SK-N-SH treated with all-trans-retinoic acid at 6 μM for 48 hours (cell line): ENCODE measurements at regions not wholly inside any gene's neighbourhood (a gene's known extent, or its start where the extent isn't known, plus 50 kb on each side); places are given as distances from the start of the nearest gene placed in this dataset.

Source experiments
- ATAC-seq: fragments of 200-7000 bp; cut with Tn5 transposase; 3 replicates; pipeline ENCODE4 v1.9.1; 2020; ENCODE audit warnings: mild to moderate bottlenecking, moderate library complexity
- ARNTL ChIP-seq: fragments of 450-650 bp; formaldehyde crosslinking; IDR thresholded peaks from 2 replicates; pipeline ENCODE4 v1.5.0; 2020; ENCODE audit warnings: low read depth, mild to moderate bottlenecking, moderate library complexity, borderline replicate concordance
- BACH2 ChIP-seq: fragments of 250-450 bp; sonication (Bioruptor Pico); IDR thresholded peaks from 2 replicates; pipeline ENCODE4 v1.9.0; 2021; ENCODE audit warnings: mild to moderate bottlenecking, borderline replicate concordance
- CSDC2 ChIP-seq: fragments of 250-450 bp; sonication (Bioruptor Pico); IDR thresholded peaks from 2 replicates; pipeline ENCODE4 v1.5.0; 2020; ENCODE audit warnings: mild to moderate bottlenecking, moderate library complexity
- ESRRG ChIP-seq: fragments of 250-450 bp; sonication (Bioruptor Pico); IDR thresholded peaks from 2 replicates; pipeline ENCODE4 v1.6.1; 2021; ENCODE audit warnings: mild to moderate bottlenecking
- GLIS3 ChIP-seq: fragments of 250-450 bp; sonication (Bioruptor Pico); IDR thresholded peaks from 2 replicates; pipeline ENCODE4 v1.5.0; 2020; ENCODE audit warnings: mild to moderate bottlenecking, moderate library complexity
- ISL1 ChIP-seq: fragments of 250-450 bp; sonication (Bioruptor Pico); IDR thresholded peaks from 2 replicates; pipeline ENCODE4 v2.1.2; 2022; ENCODE audit warnings: mild to moderate bottlenecking, moderate library complexity
- OSR1 ChIP-seq: fragments of 250-450 bp; sonication (Bioruptor Pico); IDR thresholded peaks from 2 replicates; pipeline ENCODE4 v1.8.0; 2022; ENCODE audit warnings: moderate library complexity, mild to moderate bottlenecking, inconsistent platforms
- RARB ChIP-seq: fragments of 250-450 bp; sonication (Bioruptor Pico); IDR thresholded peaks from 2 replicates; pipeline ENCODE4 v1.8.0; 2021; ENCODE audit warnings: mild to moderate bottlenecking, moderate library complexity
- TCF4 ChIP-seq: fragments of 250-450 bp; sonication (Bioruptor Pico); IDR thresholded peaks from 2 replicates; pipeline ENCODE4 v1.8.0; 2021; ENCODE audit warnings: mild to moderate bottlenecking, moderate library complexity, borderline replicate concordance
- ZC3H10 ChIP-seq: fragments of 250-450 bp; sonication (Bioruptor Pico); IDR thresholded peaks from 2 replicates; pipeline ENCODE4 v1.5.1; 2021; ENCODE audit warnings: mild to moderate bottlenecking, moderate library complexity
- ZFP3 ChIP-seq: fragments of 250-450 bp; sonication (Bioruptor Pico); IDR thresholded peaks from 2 replicates; pipeline ENCODE4 v1.5.0; 2020; ENCODE audit warnings: mild to moderate bottlenecking, moderate library complexity
- ZFP30 ChIP-seq: fragments of 450-650 bp; formaldehyde crosslinking; IDR thresholded peaks from 2 replicates; pipeline ENCODE4 v1.5.0; 2022; ENCODE audit warnings: mild to moderate bottlenecking, moderate library complexity
- ZNF565 ChIP-seq: fragments of 450-650 bp; formaldehyde crosslinking; conservative IDR thresholded peaks from 2 replicates; pipeline ENCODE4 v1.5.0; 2020; ENCODE audit warnings: low read depth, mild to moderate bottlenecking, moderate library complexity
- ZNF70 ChIP-seq: fragments of 450-650 bp; formaldehyde crosslinking; IDR thresholded peaks from 2 replicates; pipeline ENCODE4 v1.5.0; 2020; ENCODE audit warnings: mild to moderate bottlenecking, moderate library complexity
- TF ChIP-seq, protein P1 (sequence below): fragments of 250-450 bp; sonication (Bioruptor Pico); IDR thresholded peaks from 2 replicates; pipeline ENCODE4 v1.8.0; 2020; ENCODE audit warnings: mild to moderate bottlenecking, moderate library complexity, borderline replicate concordance
- TF ChIP-seq, protein P2 (sequence below): fragments of 250-450 bp; sonication (Bioruptor Pico); IDR thresholded peaks from 2 replicates; pipeline ENCODE4 v1.5.1; 2020; ENCODE audit warnings: low read depth, mild to moderate bottlenecking, moderate library complexity
- TF ChIP-seq, protein P3 (sequence below): fragments of 250-450 bp; sonication (Bioruptor Pico); IDR thresholded peaks from 2 replicates; pipeline ENCODE4 v1.8.0; 2021; ENCODE audit warnings: low read depth, mild to moderate bottlenecking, moderate library complexity, borderline replicate concordance
- TF ChIP-seq, protein P4 (sequence below): fragments of 250-450 bp; sonication (Bioruptor Pico); IDR thresholded peaks from 2 replicates; pipeline ENCODE4 v1.5.1; 2021; ENCODE audit warnings: mild to moderate bottlenecking, moderate library complexity
- TF ChIP-seq, protein P5 (sequence below): fragments of 250-450 bp; sonication (Bioruptor Pico); IDR thresholded peaks from 2 replicates; pipeline ENCODE4 v1.5.0; 2020; ENCODE audit warnings: mild to moderate bottlenecking, moderate library complexity

DNA sequence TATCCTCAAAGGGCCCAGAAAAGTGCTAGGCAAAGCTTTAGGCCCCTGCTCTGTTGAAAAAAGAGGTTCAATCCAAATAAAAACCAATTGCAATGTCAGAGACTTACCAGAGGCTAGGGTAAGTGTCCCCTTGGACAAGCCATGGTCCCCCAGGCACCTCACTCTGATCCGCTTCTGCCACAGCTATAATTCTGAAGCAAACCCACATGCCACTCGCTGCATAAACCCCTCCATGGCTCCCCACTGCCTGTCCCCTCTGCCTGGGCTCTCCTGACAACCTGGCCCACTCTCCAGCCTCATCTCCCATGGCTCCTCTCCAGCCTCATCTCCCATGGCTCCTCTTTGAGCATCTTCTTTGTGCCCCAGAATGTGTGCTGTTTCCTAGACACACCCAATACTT, 169.6 kb upstream of the TLE3 start:
- TF ChIP-seq ARNTL (CRISPR knock-in tag) (no peak), ZFP30 (CRISPR knock-in tag) (no peak), ZNF70 (CRISPR knock-in tag) (no peak), TCF4 (no peak), RARB (CRISPR knock-in tag) (no peak)
- TF ChIP-seq, protein P1, sequence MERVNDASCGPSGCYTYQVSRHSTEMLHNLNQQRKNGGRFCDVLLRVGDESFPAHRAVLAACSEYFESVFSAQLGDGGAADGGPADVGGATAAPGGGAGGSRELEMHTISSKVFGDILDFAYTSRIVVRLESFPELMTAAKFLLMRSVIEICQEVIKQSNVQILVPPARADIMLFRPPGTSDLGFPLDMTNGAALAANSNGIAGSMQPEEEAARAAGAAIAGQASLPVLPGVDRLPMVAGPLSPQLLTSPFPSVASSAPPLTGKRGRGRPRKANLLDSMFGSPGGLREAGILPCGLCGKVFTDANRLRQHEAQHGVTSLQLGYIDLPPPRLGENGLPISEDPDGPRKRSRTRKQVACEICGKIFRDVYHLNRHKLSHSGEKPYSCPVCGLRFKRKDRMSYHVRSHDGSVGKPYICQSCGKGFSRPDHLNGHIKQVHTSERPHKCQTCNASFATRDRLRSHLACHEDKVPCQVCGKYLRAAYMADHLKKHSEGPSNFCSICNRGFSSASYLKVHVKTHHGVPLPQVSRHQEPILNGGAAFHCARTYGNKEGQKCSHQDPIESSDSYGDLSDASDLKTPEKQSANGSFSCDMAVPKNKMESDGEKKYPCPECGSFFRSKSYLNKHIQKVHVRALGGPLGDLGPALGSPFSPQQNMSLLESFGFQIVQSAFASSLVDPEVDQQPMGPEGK (CRISPR knock-in tag): no peak
- TF ChIP-seq, protein P2, sequence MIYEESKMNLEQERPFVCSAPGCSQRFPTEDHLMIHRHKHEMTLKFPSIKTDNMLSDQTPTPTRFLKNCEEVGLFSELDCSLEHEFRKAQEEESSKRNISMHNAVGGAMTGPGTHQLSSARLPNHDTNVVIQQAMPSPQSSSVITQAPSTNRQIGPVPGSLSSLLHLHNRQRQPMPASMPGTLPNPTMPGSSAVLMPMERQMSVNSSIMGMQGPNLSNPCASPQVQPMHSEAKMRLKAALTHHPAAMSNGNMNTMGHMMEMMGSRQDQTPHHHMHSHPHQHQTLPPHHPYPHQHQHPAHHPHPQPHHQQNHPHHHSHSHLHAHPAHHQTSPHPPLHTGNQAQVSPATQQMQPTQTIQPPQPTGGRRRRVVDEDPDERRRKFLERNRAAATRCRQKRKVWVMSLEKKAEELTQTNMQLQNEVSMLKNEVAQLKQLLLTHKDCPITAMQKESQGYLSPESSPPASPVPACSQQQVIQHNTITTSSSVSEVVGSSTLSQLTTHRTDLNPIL (CRISPR knock-in tag): no peak
- TF ChIP-seq, protein P3, sequence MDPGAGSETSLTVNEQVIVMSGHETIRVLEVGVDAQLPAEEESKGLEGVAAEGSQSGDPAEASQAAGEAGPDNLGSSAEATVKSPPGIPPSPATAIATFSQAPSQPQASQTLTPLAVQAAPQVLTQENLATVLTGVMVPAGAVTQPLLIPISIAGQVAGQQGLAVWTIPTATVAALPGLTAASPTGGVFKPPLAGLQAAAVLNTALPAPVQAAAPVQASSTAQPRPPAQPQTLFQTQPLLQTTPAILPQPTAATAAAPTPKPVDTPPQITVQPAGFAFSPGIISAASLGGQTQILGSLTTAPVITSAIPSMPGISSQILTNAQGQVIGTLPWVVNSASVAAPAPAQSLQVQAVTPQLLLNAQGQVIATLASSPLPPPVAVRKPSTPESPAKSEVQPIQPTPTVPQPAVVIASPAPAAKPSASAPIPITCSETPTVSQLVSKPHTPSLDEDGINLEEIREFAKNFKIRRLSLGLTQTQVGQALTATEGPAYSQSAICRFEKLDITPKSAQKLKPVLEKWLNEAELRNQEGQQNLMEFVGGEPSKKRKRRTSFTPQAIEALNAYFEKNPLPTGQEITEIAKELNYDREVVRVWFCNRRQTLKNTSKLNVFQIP (CRISPR knock-in tag): no peak
- TF ChIP-seq, protein P4, sequence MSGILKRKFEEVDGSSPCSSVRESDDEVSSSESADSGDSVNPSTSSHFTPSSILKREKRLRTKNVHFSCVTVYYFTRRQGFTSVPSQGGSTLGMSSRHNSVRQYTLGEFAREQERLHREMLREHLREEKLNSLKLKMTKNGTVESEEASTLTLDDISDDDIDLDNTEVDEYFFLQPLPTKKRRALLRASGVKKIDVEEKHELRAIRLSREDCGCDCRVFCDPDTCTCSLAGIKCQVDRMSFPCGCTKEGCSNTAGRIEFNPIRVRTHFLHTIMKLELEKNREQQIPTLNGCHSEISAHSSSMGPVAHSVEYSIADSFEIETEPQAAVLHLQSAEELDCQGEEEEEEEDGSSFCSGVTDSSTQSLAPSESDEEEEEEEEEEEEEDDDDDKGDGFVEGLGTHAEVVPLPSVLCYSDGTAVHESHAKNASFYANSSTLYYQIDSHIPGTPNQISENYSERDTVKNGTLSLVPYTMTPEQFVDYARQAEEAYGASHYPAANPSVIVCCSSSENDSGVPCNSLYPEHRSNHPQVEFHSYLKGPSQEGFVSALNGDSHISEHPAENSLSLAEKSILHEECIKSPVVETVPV (CRISPR knock-in tag): no peak
- TF ChIP-seq, all 23 proteins: peak for 0
- no peak for ATAC-seq

DNA sequence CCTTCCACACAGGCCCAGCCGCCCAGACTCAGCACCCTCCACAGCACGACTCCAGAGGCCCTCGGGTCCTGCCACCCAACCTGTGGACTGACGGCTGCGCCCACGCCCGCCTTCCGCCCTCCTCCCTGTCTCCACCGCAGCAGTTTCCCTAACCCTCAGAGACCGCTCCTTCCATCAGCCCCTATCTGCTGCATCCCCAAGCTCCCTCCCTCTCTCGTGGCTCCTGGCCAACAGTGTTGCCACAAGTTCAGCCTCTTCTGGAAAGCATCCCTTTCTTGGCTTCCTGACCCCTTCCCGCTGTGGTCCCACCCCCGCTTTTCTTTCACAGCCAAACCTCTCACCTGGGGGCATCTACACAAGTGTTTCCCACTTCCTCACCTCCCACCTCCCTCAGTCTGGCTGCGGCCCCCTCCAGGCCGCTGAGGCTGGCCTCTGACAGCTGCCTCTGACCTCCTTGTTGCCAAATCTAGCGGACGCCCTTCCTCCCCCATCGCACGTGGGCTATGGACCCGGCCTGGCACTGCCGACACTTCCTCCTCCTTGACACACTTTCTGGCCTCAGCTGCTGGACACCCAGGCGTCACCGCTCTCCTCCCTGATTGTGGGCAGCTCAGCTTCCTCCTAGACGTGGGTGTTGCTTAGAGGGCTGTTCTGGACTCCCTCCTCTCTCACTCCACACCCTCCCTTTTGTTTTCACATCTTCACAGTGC, 168.8 kb upstream of the TLE3 start:
- no peak for ATAC-seq
- TF ChIP-seq ZNF565 (CRISPR knock-in tag) (no peak), ISL1 (CRISPR knock-in tag) (no peak), OSR1 (CRISPR knock-in tag) (no peak), TCF4 (no peak), BACH2 (CRISPR knock-in tag) (no peak), GLIS3 (CRISPR knock-in tag) (no peak), RARB (CRISPR knock-in tag) (no peak), ZFP30 (CRISPR knock-in tag) (no peak), ZFP3 (CRISPR knock-in tag) (no peak), ARNTL (CRISPR knock-in tag) (no peak), ZC3H10 (CRISPR knock-in tag) (no peak), ESRRG (CRISPR knock-in tag) (no peak), CSDC2 (CRISPR knock-in tag) (no peak)
- TF ChIP-seq, protein P1 (CRISPR knock-in tag): no peak
- TF ChIP-seq, protein P3 (CRISPR knock-in tag): no peak
- TF ChIP-seq, protein P5, sequence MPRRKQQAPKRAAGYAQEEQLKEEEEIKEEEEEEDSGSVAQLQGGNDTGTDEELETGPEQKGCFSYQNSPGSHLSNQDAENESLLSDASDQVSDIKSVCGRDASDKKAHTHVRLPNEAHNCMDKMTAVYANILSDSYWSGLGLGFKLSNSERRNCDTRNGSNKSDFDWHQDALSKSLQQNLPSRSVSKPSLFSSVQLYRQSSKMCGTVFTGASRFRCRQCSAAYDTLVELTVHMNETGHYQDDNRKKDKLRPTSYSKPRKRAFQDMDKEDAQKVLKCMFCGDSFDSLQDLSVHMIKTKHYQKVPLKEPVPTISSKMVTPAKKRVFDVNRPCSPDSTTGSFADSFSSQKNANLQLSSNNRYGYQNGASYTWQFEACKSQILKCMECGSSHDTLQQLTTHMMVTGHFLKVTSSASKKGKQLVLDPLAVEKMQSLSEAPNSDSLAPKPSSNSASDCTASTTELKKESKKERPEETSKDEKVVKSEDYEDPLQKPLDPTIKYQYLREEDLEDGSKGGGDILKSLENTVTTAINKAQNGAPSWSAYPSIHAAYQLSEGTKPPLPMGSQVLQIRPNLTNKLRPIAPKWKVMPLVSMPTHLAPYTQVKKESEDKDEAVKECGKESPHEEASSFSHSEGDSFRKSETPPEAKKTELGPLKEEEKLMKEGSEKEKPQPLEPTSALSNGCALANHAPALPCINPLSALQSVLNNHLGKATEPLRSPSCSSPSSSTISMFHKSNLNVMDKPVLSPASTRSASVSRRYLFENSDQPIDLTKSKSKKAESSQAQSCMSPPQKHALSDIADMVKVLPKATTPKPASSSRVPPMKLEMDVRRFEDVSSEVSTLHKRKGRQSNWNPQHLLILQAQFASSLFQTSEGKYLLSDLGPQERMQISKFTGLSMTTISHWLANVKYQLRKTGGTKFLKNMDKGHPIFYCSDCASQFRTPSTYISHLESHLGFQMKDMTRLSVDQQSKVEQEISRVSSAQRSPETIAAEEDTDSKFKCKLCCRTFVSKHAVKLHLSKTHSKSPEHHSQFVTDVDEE: no peak
